B cell (primary cell): ENCODE measurements at regions not wholly inside any gene's neighbourhood (a gene's known extent, or its start where the extent isn't known, plus 50 kb on each side); places are given as distances from the start of the nearest gene placed in this dataset.

Experiments used
- EZH2 ChIP-seq: IDR thresholded peaks from 2 replicates; pipeline ENCODE4 v1.6.1; 2012; ENCODE audit warnings: borderline replicate concordance, low read depth, mild to moderate bottlenecking, moderate library complexity, low read length; ENCODE audit not compliant: insufficient read depth, poor library complexity, severe bottlenecking
- TF ChIP-seq, protein P1 (sequence below): fragments of 200-600 bp; IDR thresholded peaks from one replicate; pipeline ENCODE4 v1.8.0; 2022; ENCODE audit warnings: antibody characterized with exemption, mild to moderate bottlenecking

DNA sequence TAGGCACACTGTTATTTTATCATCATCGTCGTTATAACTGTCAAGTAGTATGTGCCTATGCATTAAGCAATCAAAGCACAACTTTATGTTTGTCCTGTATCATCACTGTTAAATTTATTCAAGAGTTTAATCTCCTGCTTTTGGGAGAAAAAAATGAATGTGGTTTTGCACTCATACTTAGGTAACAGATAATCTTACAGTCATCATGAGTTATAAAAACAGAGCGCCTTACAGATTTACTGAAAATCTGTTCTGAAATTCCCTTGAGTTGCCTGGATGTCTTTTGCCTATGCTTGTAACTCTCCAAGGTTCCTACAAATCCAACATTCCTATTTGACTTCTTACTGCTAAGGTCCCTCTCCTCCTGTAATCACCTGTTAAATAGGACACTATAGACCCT is 307.3 kb downstream of the ZIC4 start:
- TF ChIP-seq, protein P1, sequence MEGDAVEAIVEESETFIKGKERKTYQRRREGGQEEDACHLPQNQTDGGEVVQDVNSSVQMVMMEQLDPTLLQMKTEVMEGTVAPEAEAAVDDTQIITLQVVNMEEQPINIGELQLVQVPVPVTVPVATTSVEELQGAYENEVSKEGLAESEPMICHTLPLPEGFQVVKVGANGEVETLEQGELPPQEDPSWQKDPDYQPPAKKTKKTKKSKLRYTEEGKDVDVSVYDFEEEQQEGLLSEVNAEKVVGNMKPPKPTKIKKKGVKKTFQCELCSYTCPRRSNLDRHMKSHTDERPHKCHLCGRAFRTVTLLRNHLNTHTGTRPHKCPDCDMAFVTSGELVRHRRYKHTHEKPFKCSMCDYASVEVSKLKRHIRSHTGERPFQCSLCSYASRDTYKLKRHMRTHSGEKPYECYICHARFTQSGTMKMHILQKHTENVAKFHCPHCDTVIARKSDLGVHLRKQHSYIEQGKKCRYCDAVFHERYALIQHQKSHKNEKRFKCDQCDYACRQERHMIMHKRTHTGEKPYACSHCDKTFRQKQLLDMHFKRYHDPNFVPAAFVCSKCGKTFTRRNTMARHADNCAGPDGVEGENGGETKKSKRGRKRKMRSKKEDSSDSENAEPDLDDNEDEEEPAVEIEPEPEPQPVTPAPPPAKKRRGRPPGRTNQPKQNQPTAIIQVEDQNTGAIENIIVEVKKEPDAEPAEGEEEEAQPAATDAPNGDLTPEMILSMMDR = no peak
- TF ChIP-seq EZH2 = no peak
